ENCODE measurements at regions not wholly inside any gene's neighbourhood (a gene's known extent, or its start where the extent isn't known, plus 50 kb on each side); places are given as distances from the start of the nearest gene placed in this dataset.
A peak's percentile ranks its signal among the peaks of the same experiment; 100 is the strongest.

GRCh38 chr1:234724516-234725176 is 114.7 kb upstream of the IRF2BP2 start:
- DNase-seq, result peak; percentile 65

- DNase-seq, result no peak
Observed at GRCh38 chr1:234722904-234723720, 113.1 kb upstream of the IRF2BP2 start.

GRCh38 chr1:234722270-234722704 is 112.3 kb upstream of the IRF2BP2 start:
- DNase-seq, result no peak

DNA sequence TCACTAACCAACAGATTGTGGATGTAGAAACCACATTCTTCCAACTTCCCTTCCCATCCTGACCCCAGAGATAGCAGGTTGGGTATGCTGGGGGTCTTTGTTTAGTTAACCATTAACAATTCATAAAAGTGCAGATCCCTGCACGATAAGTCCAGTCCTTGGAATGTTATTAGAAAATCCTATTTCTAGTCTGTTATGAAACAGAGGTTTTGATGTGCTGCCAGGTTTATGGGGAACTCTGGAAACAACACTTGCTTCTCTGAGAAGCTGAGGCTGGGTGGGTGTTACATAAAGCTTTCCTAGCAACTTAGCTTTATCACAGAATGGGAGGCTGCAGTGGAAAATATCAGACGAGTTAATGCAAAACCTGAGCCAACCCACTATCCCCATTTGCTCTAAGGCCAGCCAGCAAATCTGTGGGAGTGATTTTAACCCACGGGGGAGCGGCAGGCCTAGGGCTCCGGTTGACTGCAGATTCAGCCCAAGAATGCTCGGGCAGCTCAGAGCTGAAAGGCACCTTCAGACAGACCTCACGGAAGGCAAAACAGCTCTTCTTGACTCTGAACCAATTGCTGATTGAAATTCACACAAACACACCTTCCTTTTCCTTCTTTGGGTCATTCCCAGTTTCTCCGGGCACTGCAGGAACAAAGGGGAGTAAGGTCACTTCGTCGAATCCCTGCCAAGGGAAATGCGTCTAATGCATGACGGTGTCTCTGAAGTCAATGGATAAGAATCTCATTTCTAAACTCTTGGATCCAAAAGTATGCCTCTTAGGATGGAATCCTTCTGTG is 111.7 kb upstream of the IRF2BP2 start:
- DNase-seq, result no peak

- DNase-seq, result no peak
Observed at GRCh38 chr1:234720709-234721441, 110.9 kb upstream of the IRF2BP2 start.

GRCh38 chr1:234719454-234720251 is 109.7 kb upstream of the IRF2BP2 start:
- no peak for DNase-seq

- no peak for DNase-seq
Observed at GRCh38 chr1:234718496-234719453, 108.8 kb upstream of the IRF2BP2 start.

DNA sequence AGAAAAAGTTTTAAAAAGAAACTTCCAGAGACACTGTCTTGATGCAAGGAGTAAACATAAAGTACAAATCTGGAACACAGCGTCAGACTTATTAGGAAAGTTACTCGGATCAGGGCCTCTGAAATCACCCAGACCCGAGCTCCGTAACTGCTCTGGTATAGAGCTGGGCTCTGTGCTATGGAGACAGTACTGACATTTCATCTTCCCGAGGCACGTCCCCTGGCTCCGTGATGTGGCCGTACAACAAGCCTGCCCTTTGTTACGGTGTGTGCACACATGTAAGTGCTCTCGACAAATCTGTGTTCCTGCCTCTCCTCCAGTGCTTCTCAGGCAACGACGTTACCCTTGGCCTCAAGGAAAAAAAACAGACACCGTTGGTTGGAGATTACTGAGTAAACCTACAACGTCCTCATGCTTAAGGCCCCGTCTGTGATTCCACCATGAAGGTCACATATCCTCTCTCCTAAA is 107.0 kb upstream of the IRF2BP2 start:
- no peak for DNase-seq

- DNase-seq, result no peak
Observed at GRCh38 chr1:234715252-234716014, 105.5 kb upstream of the IRF2BP2 start.

DNA sequence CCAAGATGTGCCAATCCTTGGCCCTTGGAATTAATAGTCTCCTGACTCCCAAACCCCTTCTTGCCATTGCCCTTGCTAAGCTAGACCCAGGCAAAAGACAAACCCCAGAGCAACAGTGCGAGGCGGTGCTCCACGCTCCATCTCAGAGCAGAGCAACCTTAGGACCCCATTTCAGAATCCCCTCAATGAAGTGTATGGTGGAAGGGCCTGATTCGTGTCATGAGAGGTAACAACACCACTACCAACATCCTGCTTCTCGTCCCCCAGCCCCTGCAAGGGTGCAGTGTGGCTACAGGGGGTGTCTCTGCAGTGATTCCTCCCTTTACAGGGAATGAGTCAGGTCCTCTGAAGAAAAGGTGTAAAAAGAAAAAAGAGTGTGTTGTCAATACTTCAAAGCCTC is 103.9 kb upstream of the IRF2BP2 start:
- DNase-seq, result no peak

GRCh38 chr1:234713440-234713839 is 103.5 kb upstream of the IRF2BP2 start:
- no peak for DNase-seq

- DNase-seq, result no peak
Observed at GRCh38 chr1:234712891-234713305, 102.9 kb upstream of the IRF2BP2 start.

DNA sequence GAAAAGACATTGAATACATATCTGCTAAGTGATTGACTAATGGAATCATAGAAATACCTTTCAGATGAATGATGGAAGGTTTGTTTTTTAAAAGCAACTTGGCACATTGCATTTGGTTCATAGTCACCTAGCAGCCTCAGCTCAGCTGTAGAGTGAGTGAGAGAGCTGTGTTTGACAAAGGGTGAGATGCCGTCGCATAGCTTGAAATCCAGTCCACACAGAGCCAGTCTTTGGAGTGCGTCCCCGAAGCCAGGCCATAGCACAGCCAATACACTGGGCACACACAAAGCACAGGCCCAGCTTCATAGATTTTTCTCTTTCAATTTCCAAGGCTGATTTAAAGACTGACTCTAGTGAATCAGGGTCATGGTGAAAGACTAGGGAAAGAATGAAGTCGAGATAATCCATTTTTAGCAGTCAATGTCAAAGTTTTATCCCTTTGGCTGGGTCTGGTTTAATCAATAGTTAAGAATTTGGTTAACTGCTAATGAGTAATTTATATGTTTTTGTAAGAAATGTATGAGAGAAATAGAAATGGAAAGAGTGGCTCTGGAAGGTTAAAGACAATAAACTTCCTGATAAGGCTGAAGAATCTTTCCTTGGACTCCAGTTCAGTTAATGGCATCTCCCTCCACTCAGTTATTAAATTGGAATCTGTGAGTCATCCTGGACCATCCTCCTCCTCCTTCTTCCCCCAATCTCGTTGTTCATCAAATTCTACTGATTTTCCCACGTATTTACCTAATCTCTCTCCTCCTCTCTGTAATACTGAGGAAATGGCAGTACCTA is 101.2 kb upstream of the IRF2BP2 start:
- DNase-seq, result no peak

- DNase-seq, result no peak
Observed at GRCh38 chr1:234710381-234710780, 100.4 kb upstream of the IRF2BP2 start.

DNA sequence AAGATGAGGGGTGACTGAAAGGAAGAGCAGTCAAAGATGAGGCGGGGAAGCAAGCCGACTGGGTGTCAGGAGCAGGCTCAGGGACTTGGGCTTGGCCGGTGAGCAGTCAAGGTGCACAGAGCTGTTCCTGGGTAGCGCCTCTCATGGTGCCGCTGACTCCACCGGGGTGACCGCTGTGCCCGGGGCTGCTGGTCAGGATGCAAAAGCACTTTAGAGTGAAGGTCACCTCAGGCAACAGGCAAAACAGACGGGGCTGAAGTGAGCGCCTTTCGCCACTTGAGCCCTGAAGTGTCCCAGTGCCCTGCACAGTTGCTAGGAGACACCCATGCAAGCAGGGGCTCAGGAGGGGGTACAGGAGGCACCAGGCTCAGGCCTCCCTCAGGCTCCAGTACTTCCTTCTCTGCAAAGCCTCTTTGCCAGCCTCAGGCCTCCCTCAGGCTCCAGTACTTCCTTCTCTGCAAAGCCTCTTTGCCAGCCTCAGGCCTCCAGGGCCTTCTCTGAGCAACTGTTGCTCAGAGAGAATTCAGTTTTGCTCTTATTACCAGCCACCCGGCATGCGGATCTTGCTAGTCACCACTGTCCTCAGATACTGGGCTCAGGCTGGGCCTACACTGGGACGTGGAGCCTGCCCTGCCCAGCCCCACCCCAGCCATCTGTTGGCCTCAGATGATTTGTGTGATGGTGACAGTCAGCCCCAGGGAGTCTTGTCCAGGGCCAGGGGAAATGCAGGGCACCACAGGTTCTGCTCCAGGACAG is 99.7 kb upstream of the IRF2BP2 start:
- no peak for DNase-seq

- no peak for DNase-seq
Observed at GRCh38 chr1:234708700-234709395, 98.9 kb upstream of the IRF2BP2 start.

GRCh38 chr1:234707641-234708040 is 97.7 kb upstream of the IRF2BP2 start:
- no peak for DNase-seq

- no peak for DNase-seq
Observed at GRCh38 chr1:234706931-234707330, 97.0 kb upstream of the IRF2BP2 start.
